ENCODE measurements at regions not wholly inside any gene's neighbourhood (a gene's known extent, or its start where the extent isn't known, plus 50 kb on each side); places are given as distances from the start of the nearest gene placed in this dataset.

DNA sequence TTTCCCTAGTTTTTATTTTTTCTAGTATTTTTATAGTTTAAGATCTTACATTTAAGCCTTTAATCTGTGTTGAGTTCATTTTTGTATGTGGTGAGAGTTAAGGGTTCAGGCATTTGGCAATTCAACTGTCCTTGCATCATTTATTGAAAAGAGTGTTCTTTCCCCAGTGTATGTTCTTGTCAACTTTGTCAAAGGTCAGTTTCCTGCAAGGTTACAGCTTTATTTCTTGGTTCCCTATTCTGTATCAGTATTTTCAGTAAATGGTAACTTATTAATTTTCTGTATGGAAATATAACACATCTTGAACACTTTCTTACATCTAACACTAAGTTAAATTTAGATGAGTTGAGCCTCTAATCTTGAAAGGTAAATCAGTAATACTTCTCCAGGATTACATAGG lies 1770.1 kb downstream of the OTOL1 start:
- TF ChIP-seq, protein P1, sequence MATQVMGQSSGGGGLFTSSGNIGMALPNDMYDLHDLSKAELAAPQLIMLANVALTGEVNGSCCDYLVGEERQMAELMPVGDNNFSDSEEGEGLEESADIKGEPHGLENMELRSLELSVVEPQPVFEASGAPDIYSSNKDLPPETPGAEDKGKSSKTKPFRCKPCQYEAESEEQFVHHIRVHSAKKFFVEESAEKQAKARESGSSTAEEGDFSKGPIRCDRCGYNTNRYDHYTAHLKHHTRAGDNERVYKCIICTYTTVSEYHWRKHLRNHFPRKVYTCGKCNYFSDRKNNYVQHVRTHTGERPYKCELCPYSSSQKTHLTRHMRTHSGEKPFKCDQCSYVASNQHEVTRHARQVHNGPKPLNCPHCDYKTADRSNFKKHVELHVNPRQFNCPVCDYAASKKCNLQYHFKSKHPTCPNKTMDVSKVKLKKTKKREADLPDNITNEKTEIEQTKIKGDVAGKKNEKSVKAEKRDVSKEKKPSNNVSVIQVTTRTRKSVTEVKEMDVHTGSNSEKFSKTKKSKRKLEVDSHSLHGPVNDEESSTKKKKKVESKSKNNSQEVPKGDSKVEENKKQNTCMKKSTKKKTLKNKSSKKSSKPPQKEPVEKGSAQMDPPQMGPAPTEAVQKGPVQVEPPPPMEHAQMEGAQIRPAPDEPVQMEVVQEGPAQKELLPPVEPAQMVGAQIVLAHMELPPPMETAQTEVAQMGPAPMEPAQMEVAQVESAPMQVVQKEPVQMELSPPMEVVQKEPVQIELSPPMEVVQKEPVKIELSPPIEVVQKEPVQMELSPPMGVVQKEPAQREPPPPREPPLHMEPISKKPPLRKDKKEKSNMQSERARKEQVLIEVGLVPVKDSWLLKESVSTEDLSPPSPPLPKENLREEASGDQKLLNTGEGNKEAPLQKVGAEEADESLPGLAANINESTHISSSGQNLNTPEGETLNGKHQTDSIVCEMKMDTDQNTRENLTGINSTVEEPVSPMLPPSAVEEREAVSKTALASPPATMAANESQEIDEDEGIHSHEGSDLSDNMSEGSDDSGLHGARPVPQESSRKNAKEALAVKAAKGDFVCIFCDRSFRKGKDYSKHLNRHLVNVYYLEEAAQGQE (IDR thresholded peaks at IDR 0.05; ENCODE audit: low read depth), result no peak
- TF ChIP-seq, protein P2, sequence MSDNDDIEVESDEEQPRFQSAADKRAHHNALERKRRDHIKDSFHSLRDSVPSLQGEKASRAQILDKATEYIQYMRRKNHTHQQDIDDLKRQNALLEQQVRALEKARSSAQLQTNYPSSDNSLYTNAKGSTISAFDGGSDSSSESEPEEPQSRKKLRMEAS (IDR thresholded peaks at IDR 0.05), result no peak
- no peak for TF ChIP-seq NFIC (IDR thresholded peaks at IDR 0.05)
- TF ChIP-seq EP300 (IDR thresholded peaks at IDR 0.05; ENCODE audit: borderline replicate concordance), result no peak
- TF ChIP-seq TCF12 (IDR thresholded peaks at IDR 0.05; ENCODE audit: low read depth), result no peak
- TF ChIP-seq EGR1 (IDR thresholded peaks at IDR 0.05), result no peak
- TF ChIP-seq ZBTB7A (IDR thresholded peaks at IDR 0.05; ENCODE audit: low read depth), result no peak
- TF ChIP-seq FOXM1 (IDR thresholded peaks at IDR 0.05; ENCODE audit: borderline replicate concordance, low read depth), result no peak
- TF ChIP-seq TEAD4 (IDR thresholded peaks at IDR 0.05), result no peak
- TF ChIP-seq CREB1 (IDR thresholded peaks at IDR 0.05; ENCODE audit: low read depth), result no peak
- no peak for TF ChIP-seq YY1 (IDR thresholded peaks at IDR 0.05; ENCODE audit: low read depth)

DNA sequence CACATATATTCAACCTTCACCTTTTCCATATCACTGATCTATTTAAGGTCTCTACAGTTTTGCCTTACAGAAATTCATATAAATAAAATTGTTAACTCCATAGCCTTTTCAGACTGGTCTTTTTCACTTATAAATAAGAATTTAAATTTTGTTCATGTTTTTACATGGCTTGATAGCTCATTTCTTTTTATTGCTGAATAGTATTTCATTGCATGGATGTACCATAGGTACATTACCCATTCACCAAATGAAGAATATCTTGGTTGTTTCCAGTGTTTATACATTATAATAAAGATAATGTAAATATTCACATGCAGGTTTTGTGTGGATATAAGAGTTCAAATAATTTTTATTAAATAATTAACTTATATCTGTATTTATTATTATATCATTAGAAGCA lies 1765.0 kb downstream of the OTOL1 start:
- TF ChIP-seq TEAD4 (IDR thresholded peaks at IDR 0.05) (no peak), FOXM1 (IDR thresholded peaks at IDR 0.05; ENCODE audit: borderline replicate concordance, low read depth) (no peak), CEBPB (IDR thresholded peaks at IDR 0.05) (no peak), ZBTB7A (IDR thresholded peaks at IDR 0.05; ENCODE audit: low read depth) (no peak), EP300 (IDR thresholded peaks at IDR 0.05; ENCODE audit: borderline replicate concordance) (no peak)
- TF ChIP-seq, protein P3, sequence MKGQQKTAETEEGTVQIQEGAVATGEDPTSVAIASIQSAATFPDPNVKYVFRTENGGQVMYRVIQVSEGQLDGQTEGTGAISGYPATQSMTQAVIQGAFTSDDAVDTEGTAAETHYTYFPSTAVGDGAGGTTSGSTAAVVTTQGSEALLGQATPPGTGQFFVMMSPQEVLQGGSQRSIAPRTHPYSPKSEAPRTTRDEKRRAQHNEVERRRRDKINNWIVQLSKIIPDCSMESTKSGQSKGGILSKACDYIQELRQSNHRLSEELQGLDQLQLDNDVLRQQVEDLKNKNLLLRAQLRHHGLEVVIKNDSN (IDR thresholded peaks at IDR 0.05), result no peak

DNA sequence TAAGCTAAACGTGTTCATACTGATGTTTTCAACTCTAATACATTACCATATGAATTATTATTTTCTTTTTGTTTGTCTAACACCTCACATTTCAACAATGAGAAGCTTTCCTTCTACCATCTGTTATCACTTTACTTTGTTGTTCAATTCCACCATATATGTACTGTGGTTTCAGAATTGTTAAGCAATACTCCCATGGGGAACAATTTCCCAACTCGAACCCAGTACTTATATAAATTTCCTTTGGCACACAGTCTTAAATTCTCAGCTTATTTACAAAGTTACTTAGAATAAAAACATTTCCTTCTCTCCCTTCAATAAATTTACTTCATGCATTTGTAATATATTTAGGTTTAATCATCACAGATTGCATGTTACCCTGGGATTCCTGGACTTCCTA lies 1764.4 kb downstream of the OTOL1 start:
- TF ChIP-seq CEBPB (IDR thresholded peaks at IDR 0.05) (no peak), TCF12 (IDR thresholded peaks at IDR 0.05; ENCODE audit: low read depth) (no peak), TEAD4 (IDR thresholded peaks at IDR 0.05) (no peak), CREB1 (IDR thresholded peaks at IDR 0.05; ENCODE audit: low read depth) (no peak), RAD21 (IDR thresholded peaks at IDR 0.05; ENCODE audit: low read depth) (no peak), EP300 (IDR thresholded peaks at IDR 0.05; ENCODE audit: borderline replicate concordance) (no peak), TAF1 (IDR thresholded peaks at IDR 0.05; ENCODE audit: low read depth) (no peak), NFIC (IDR thresholded peaks at IDR 0.05) (no peak), EGR1 (IDR thresholded peaks at IDR 0.05) (no peak), ZBTB7A (IDR thresholded peaks at IDR 0.05; ENCODE audit: low read depth) (no peak), YY1 (IDR thresholded peaks at IDR 0.05; ENCODE audit: low read depth) (no peak), FOXM1 (IDR thresholded peaks at IDR 0.05; ENCODE audit: borderline replicate concordance, low read depth) (no peak)
- TF ChIP-seq, protein P3 (IDR thresholded peaks at IDR 0.05), result no peak
- TF ChIP-seq, protein P1 (IDR thresholded peaks at IDR 0.05; ENCODE audit: low read depth), result no peak
- TF ChIP-seq, protein P2 (IDR thresholded peaks at IDR 0.05), result no peak

DNA sequence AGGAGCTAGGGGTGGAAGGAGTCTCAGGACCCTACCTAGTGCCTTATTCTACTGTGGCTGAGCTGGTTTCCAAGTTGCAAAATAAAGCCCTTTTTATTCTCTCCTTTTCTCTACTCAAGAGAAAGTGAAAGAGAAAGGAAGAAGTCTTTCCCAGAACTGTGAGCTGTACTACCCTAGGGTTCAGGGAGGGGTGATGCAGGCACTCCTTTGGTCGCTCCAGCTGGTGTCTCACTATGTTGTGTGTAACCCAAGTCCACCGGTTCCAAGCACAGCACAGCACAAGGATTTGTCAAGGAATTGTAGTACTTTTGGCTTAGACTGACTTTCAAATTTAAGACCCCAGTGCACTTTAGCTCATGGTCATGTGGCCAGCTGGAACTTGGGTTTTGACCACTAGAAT lies 1721.7 kb downstream of the OTOL1 start:
- TF ChIP-seq CREB1 (IDR thresholded peaks at IDR 0.05; ENCODE audit: low read depth) (no peak), RAD21 (IDR thresholded peaks at IDR 0.05; ENCODE audit: low read depth) (no peak), EP300 (IDR thresholded peaks at IDR 0.05; ENCODE audit: borderline replicate concordance) (no peak), FOXM1 (IDR thresholded peaks at IDR 0.05; ENCODE audit: borderline replicate concordance, low read depth) (no peak), TAF1 (IDR thresholded peaks at IDR 0.05; ENCODE audit: low read depth) (no peak), YY1 (IDR thresholded peaks at IDR 0.05; ENCODE audit: low read depth) (no peak), EGR1 (IDR thresholded peaks at IDR 0.05) (no peak)
- TF ChIP-seq, protein P2 (IDR thresholded peaks at IDR 0.05), result no peak

DNA sequence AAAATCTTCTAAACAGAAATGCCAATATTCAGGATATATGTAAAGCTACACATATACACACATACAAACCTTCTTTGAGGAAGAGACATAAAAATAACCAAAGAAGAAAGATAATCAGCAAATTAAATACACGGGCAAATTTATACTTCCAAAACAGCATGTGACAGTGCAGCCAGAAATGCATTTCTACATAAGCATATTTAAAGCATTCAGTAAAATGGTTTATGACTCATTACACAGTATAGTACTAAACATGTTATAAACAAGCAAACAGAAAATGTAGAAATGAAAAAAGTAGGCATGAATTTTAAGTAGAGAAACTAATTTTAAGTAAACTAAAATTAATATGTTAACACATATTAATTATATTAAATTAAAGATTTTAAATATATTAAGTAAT lies 1717.2 kb downstream of the OTOL1 start:
- TF ChIP-seq CREB1 (IDR thresholded peaks at IDR 0.05; ENCODE audit: low read depth) (no peak), EGR1 (IDR thresholded peaks at IDR 0.05) (no peak), EP300 (IDR thresholded peaks at IDR 0.05; ENCODE audit: borderline replicate concordance) (no peak), FOXM1 (IDR thresholded peaks at IDR 0.05; ENCODE audit: borderline replicate concordance, low read depth) (no peak), ZBTB7A (IDR thresholded peaks at IDR 0.05; ENCODE audit: low read depth) (no peak), NFIC (IDR thresholded peaks at IDR 0.05) (no peak)
- TF ChIP-seq, protein P3 (IDR thresholded peaks at IDR 0.05), result no peak
